Common myeloid progenitor, CD34-positive (primary cell): ENCODE measurements at regions not wholly inside any gene's neighbourhood (a gene's known extent, or its start where the extent isn't known, plus 50 kb on each side); places are given as distances from the start of the nearest gene placed in this dataset.

Experiments
- CTCF ChIA-PET: fragments of 350-600 bp; sonication (Branson Sonifier 250); formaldehyde crosslinking; loops from one replicate; lab custom pipeline; 2021; ENCODE audit warnings: antibody characterized with exemption; lab: Charles Lee
- POLR2A ChIA-PET: fragments of 350-600 bp; sonication (Branson Sonifier 250); formaldehyde crosslinking; loops from one replicate; lab custom pipeline; 2021; ENCODE audit warnings: antibody characterized with exemption; lab: Charles Lee
- DNase-seq, 3 donors: peaks; one replicate each; pipeline versions ENCODE4 v3.0.0 to v3.0.0-alpha.2; 2013
- H3K27ac ChIP-seq, 2 experiments: 1 replicate in 1 of 2; 2 replicates in 1 of 2; pipeline ENCODE4 v1.7.0; 2013; ENCODE audit warnings: inconsistent platforms in 2 of 2, low read length in 2 of 2, mild to moderate bottlenecking in 2 of 2, low read depth in 1 of 2, moderate library complexity in 1 of 2; ENCODE audit not compliant: severe bottlenecking in 2 of 2, insufficient read depth in 1 of 2, poor library complexity in 1 of 2
- H3K27me3 ChIP-seq, 5 experiments: replicated peaks in 2 of 5; 1 replicate in 3 of 5; 2 replicates in 2 of 5; pipeline versions ENCODE4 v1.6.1 to v1.7.0; 2013; ENCODE audit warnings: low read length in 4 of 5, mild to moderate bottlenecking in 2 of 5, moderate library complexity in 2 of 5, inconsistent platforms in 1 of 5; ENCODE audit not compliant: insufficient read depth in 5 of 5, control insufficient read depth in 4 of 5
- H3K36me3 ChIP-seq, 4 experiments: 1 replicate in 2 of 4; 2 replicates in 2 of 4; pipeline versions ENCODE4 v1.6.1 to v1.7.0; 2013; ENCODE audit warnings: low read length in 3 of 4, control low read depth in 1 of 4, mild to moderate bottlenecking in 1 of 4; ENCODE audit not compliant: control insufficient read depth in 4 of 4, insufficient read depth in 4 of 4
- H3K4me1 ChIP-seq, 4 experiments: 1 replicate in 3 of 4; 2 replicates in 1 of 4; pipeline versions ENCODE4 v1.6.1 to v1.7.1; 2013; ENCODE audit warnings: low read length in 3 of 4, mild to moderate bottlenecking in 3 of 4, control low read depth in 1 of 4, inconsistent platforms in 1 of 4, moderate library complexity in 1 of 4; ENCODE audit not compliant: control insufficient read depth in 4 of 4, insufficient read depth in 4 of 4; ENCODE audit errors: control extremely low read depth in 1 of 4
- H3K4me3 ChIP-seq, 7 experiments: 1 replicate in 4 of 7; 2 replicates in 3 of 7; pipeline versions ENCODE4 v1.5.1 to v1.7.0; 2013; ENCODE audit warnings: mild to moderate bottlenecking in 7 of 7, low read length in 6 of 7, moderate library complexity in 6 of 7, inconsistent platforms in 2 of 7, low read depth in 2 of 7, control low read depth in 1 of 7; ENCODE audit not compliant: insufficient read depth in 4 of 7, control insufficient read depth in 1 of 7; ENCODE audit errors: extremely low read depth in 1 of 7
- H3K9me3 ChIP-seq, 5 experiments: 1 replicate in 4 of 5; 2 replicates in 1 of 5; pipeline versions ENCODE4 v1.6.1 to v1.7.1; 2013; ENCODE audit warnings: low read length in 4 of 5, mild to moderate bottlenecking in 2 of 5, inconsistent platforms in 1 of 5, low read depth in 1 of 5, moderate library complexity in 1 of 5; ENCODE audit not compliant: control insufficient read depth in 4 of 5, insufficient read depth in 2 of 5; ENCODE audit errors: control extremely low read depth in 1 of 5
- WGBS: methylation state at CpG from one replicate; pipeline ENCODE4 v1.1.5; 2013; ENCODE audit not compliant: insufficient coverage; 5-methylcytosine and 5-hydroxymethylcytosine counted together

DNA sequence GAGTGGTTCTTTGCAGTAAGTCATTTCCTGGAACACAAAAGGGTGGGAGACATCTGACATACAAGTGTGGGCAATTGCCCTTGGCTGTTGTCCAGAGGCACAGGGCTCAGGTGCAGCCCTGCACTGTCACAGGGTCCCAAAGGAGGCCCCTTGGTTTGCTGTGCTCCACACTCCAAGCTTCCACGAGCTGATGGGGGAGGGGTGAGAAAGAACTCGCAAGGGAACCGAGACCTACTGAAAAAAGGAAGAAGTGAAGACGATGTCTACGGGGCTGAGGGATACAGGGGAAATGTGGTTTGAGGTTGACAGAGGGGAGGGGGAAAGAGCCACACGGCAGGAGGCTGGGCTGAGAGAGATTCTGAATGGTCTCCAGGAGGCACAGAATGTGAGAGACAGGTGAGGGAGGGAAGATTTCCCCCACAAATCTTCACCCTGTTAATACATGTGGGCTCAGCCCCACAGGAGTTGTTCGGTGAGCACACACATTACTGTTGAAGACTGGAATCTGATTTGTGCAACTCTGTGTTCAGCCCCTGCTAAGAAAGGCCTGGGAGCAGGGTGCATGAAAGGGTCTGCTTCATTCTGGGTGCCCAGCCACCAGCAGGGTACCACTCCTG lies 123.4 kb downstream of the LY86 start:
- H3K27ac ChIP-seq: peak overlapping the region; percentile 67 to 84
- WGBS: 0% methylated on average over 6 of the region's 7 CpGs
- H3K36me3 ChIP-seq: no peaks in the 10 kb centered on the region
- H3K4me3 ChIP-seq: peak overlapping the region in 5 of 7 experiments; percentile 4 to 60 (median 32)
- H3K4me1 ChIP-seq: peaks cover 25 to 69% (median 43%) of the 10 kb centered on the region in 4 experiments
- CTCF ChIA-PET: interaction anchor here (0.7 to 6.2 kb wide), 14 partner anchors 8 to 531 kb away, joined by 3 to 56 read pairs (median 4); no protein-coding TSS in a partner anchor
- H3K9me3 ChIP-seq: no peaks in the 10 kb centered on the region
- peak; percentile 88 to 96 (median 95) for DNase-seq
- no peaks in the 10 kb centered on the region for H3K27me3 ChIP-seq
- POLR2A ChIA-PET: interaction anchor here (1.3 kb wide), 1 partner anchor 13 kb away, joined by 5 read pairs; no protein-coding TSS in a partner anchor

DNA sequence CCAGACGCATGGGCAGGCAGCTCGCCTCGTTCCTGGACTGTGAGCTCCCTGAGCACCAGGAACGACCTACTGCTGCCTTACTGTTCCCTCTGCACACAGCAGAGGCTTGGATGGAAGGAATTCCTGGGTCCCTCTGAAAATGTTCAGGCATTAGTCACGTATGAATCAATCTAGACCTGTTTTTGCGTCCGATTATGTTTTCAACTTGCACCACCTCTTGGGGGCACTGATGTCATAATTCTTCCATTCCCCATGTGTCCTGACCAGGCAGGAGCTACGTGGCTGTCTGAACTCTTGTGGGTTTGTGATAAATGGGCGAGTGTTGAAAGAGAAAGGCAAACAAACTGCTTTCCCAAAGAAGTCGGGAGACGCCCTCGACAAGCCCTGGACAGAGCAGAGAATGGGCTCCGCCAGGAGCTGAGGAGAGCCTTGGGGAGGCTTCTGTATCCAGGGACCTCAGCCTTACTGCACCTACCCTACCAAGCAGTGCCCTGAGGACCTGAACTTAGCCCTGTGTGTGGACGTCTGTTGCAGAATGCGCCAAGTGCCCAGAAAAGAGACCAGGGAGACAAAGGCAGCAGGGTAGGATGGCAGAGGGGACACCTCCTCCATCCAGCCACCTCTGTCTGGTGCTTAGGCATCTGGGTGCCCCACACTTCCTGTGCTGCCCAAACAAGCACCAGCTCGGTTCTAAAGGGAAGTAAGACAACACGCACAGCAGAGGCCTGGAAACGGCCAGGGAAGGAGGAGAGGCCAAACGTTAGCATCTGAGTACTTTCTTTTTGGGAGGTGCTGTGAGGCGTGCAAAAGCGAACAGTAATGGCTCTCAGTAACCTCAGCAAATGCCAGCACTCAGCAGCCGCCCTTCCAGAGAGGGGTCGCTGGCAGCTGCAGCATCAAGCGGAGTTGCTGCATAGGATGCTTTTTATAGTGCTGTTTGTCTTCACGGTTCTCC lies 124.2 kb downstream of the LY86 start:
- H3K9me3 ChIP-seq: no peaks in the 10 kb centered on the region
- ChIA-PET CTCF (interaction anchor here (0.6 to 6.2 kb wide), 17 partner anchors 9 to 562 kb away, joined by 3 to 56 read pairs (median 4); no protein-coding TSS in a partner anchor), POLR2A (interaction anchor here (0.6 to 1.3 kb wide), 3 partner anchors 12 to 460 kb away, joined by 3 to 5 read pairs (median 4); no protein-coding TSS in a partner anchor)
- peak overlapping the region in 5 of 7 experiments; percentile 4 to 60 (median 41) for H3K4me3 ChIP-seq
- H3K36me3 ChIP-seq: no peaks in the 10 kb centered on the region
- H3K27ac ChIP-seq: peak overlapping the region; percentile 67 to 84
- no peaks in the 10 kb centered on the region for H3K27me3 ChIP-seq
- peaks cover 29 to 72% (median 51%) of the 10 kb centered on the region in 4 experiments for H3K4me1 ChIP-seq
- 5% methylated on average over 15 of the region's 25 CpGs for WGBS
- DNase-seq: peak; percentile 78 to 91 (median 89)

GRCh38 chr6:6713657-6714056 lies 125.1 kb downstream of the LY86 start:
- Histone ChIP-seq H3K4me3 (peak overlapping the region in 1 of 7 experiments; percentile 8), H3K4me1 (peaks cover 36 to 81% (median 60%) of the 10 kb centered on the region in 4 experiments), H3K9me3 (no peaks in the 10 kb centered on the region), H3K27me3 (no peaks in the 10 kb centered on the region), H3K27ac (peak overlapping the region in 1 of 2 experiments; percentile 84), H3K36me3 (no peaks in the 10 kb centered on the region)
- DNase-seq: no peak
- ChIA-PET CTCF (interaction anchor here (0.8 to 6.2 kb wide), 7 partner anchors 10 to 530 kb away, joined by 3 to 56 read pairs (median 6); no protein-coding TSS in a partner anchor), POLR2A (no interaction called here)
- 93% methylated on average over 8 of the region's 9 CpGs for WGBS

GRCh38 chr6:6714118-6714897 lies 125.8 kb downstream of the LY86 start:
- ChIA-PET POLR2A (no interaction called here), CTCF (interaction anchor here (0.8 to 6.2 kb wide), 6 partner anchors 9 to 529 kb away, joined by 3 to 56 read pairs (median 9); no protein-coding TSS in a partner anchor)
- Histone ChIP-seq H3K9me3 (no peaks in the 10 kb centered on the region), H3K27me3 (no peaks in the 10 kb centered on the region), H3K27ac (peak overlapping the region in 1 of 2 experiments; percentile 84), H3K4me1 (peaks cover 36 to 87% (median 67%) of the 10 kb centered on the region in 4 experiments), H3K36me3 (no peaks in the 10 kb centered on the region), H3K4me3 (no peak overlapping the region)
- no peak for DNase-seq
- WGBS: 96% methylated on average over 10 of the region's 12 CpGs

- Histone ChIP-seq H3K4me1 (peaks cover 36 to 93% (median 69%) of the 10 kb centered on the region in 4 experiments), H3K27ac (no peak overlapping the region), H3K9me3 (no peaks in the 10 kb centered on the region), H3K4me3 (no peak overlapping the region), H3K36me3 (no peaks in the 10 kb centered on the region), H3K27me3 (no peaks in the 10 kb centered on the region)
- ChIA-PET CTCF (interaction anchor here (1.0 to 6.2 kb wide), 4 partner anchors 8 to 528 kb away, joined by 5 to 56 read pairs (median 12); no protein-coding TSS in a partner anchor), POLR2A (no interaction called here)
- WGBS: 96% methylated on average over 6 of the region's 7 CpGs
- DNase-seq: no peak
Observed at GRCh38 chr6:6714953-6715352, 126.4 kb downstream of the LY86 start.

DNA sequence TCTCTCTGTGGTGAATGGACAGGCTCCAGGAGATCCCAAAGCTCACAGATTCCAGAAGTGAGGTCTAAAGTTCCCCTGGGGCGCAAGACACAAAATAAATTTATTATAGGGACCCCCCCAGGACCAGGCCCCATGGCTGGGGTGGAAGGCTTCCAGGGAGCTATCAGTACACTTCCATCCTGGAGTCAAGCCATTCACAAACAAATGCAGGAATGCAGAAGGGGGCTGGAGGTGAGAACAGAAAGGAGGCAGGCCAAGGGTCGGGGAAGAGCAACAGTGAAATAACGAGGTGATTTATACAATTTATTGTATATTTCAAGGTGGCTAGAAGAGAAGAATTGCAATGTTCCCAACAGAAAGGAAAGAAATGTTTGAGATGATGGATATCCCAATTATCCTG lies 126.9 kb downstream of the LY86 start:
- H3K36me3 ChIP-seq: no peaks in the 10 kb centered on the region
- H3K4me1 ChIP-seq: peaks cover 36 to 92% (median 69%) of the 10 kb centered on the region in 4 experiments
- H3K27me3 ChIP-seq: no peaks in the 10 kb centered on the region
- no peak overlapping the region for H3K27ac ChIP-seq
- no peaks in the 10 kb centered on the region for H3K9me3 ChIP-seq
- 94% methylated on average over 2 of the region's 3 CpGs for WGBS
- ChIA-PET CTCF (interaction anchor here (3.8 to 6.2 kb wide), 2 partner anchors 8 to 528 kb away, joined by 12 to 56 read pairs; no protein-coding TSS in a partner anchor), POLR2A (no interaction called here)
- DNase-seq: no peak
- no peak overlapping the region for H3K4me3 ChIP-seq
